ENCODE measurements at regions not wholly inside any gene's neighbourhood (a gene's known extent, or its start where the extent isn't known, plus 50 kb on each side); places are given as distances from the start of the nearest gene placed in this dataset.
A peak's percentile ranks its signal among the peaks of the same experiment; 100 is the strongest.

GRCh38 chr2:228798458-228799207 lies 472.5 kb downstream of the PID1 start:
- no peak for TF ChIP-seq POLR2AphosphoS5 (IDR thresholded peaks at IDR 0.05)
- TF ChIP-seq EP300 (IDR thresholded peaks at IDR 0.05), result no peak
- TF ChIP-seq, protein P1, sequence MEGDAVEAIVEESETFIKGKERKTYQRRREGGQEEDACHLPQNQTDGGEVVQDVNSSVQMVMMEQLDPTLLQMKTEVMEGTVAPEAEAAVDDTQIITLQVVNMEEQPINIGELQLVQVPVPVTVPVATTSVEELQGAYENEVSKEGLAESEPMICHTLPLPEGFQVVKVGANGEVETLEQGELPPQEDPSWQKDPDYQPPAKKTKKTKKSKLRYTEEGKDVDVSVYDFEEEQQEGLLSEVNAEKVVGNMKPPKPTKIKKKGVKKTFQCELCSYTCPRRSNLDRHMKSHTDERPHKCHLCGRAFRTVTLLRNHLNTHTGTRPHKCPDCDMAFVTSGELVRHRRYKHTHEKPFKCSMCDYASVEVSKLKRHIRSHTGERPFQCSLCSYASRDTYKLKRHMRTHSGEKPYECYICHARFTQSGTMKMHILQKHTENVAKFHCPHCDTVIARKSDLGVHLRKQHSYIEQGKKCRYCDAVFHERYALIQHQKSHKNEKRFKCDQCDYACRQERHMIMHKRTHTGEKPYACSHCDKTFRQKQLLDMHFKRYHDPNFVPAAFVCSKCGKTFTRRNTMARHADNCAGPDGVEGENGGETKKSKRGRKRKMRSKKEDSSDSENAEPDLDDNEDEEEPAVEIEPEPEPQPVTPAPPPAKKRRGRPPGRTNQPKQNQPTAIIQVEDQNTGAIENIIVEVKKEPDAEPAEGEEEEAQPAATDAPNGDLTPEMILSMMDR (IDR thresholded peaks at IDR 0.05), result no peak
- TF ChIP-seq POLR2A (IDR thresholded peaks at IDR 0.05), result no peak
- ATAC-seq (ENCODE audit: low FRiP score in 2 of 2) (no peak), DNase-seq (no peak)
- no peak overlapping the region for H3K4me3 ChIP-seq
- no peaks in the 10 kb centered on the region for H3K36me3 ChIP-seq
- H3K27me3 ChIP-seq, result no peaks in the 10 kb centered on the region
- 79 to 83% methylated on average over 11 of the region's 11 CpGs for WGBS, 2 donors
- H3K4me1 ChIP-seq, result no peaks in the 10 kb centered on the region
- H3K9me3 ChIP-seq, result no peaks in the 10 kb centered on the region
- no peak overlapping the region for H3K27ac ChIP-seq

- TF ChIP-seq, protein P1 (IDR thresholded peaks at IDR 0.05), result no peak
- TF ChIP-seq POLR2A (IDR thresholded peaks at IDR 0.05), result no peak
- ATAC-seq (ENCODE audit: low FRiP score in 2 of 2) (no peak), DNase-seq (no peak)
- no peaks in the 10 kb centered on the region for H3K9me3 ChIP-seq
- H3K27ac ChIP-seq, result no peak overlapping the region
- no peaks in the 10 kb centered on the region for H3K27me3 ChIP-seq
- no peak overlapping the region for H3K4me3 ChIP-seq
- H3K4me1 ChIP-seq, result no peaks in the 10 kb centered on the region
- no peaks in the 10 kb centered on the region for H3K36me3 ChIP-seq
- WGBS, 2 donors, result 71 to 86% methylated on average over 2 of the region's 2 CpGs
Observed at GRCh38 chr2:228796386-228796785, 474.7 kb downstream of the PID1 start.

DNA sequence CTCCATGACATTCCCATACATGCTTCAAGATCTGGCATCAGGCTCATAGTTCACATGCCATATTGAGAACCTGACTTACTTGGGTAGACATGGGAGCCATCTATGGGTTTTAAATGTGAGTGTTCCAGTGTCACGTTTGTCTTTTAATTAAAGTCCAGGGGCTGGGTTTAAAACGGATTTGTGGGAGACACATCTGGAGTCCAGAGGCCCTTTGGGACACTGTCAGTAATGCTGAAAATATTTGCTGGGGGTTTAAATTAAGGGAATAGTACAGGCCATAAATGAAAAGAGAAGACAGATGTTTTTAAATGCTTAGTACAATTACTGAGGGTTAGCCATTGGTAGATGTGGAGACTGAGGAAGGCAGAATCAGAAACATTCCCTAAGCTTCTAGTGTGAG lies 478.0 kb downstream of the PID1 start:
- ATAC-seq (ENCODE audit: low FRiP score in 2 of 2) (no peak), DNase-seq (no peak)
- Histone ChIP-seq H3K9me3 (no peaks in the 10 kb centered on the region), H3K4me3 (no peak overlapping the region), H3K36me3 (no peaks in the 10 kb centered on the region), H3K27me3 (no peaks in the 10 kb centered on the region), H3K27ac (no peak overlapping the region), H3K4me1 (no peaks in the 10 kb centered on the region)
- WGBS, 2 donors, result 61 to 78% methylated on average over 2 of the region's 2 CpGs
- TF ChIP-seq POLR2A (IDR thresholded peaks at IDR 0.05) (no peak), POLR2AphosphoS5 (IDR thresholded peaks at IDR 0.05) (no peak), EP300 (IDR thresholded peaks at IDR 0.05) (no peak)
- TF ChIP-seq, protein P1 (IDR thresholded peaks at IDR 0.05), result no peak

- no peaks in the 10 kb centered on the region for H3K36me3 ChIP-seq
- no peaks in the 10 kb centered on the region for H3K27me3 ChIP-seq
- 51 to 59% methylated on average over 6 of the region's 6 CpGs for WGBS, 2 donors
- TF ChIP-seq POLR2A (IDR thresholded peaks at IDR 0.05), result no peak
- TF ChIP-seq POLR2AphosphoS5 (IDR thresholded peaks at IDR 0.05), result no peak
- TF ChIP-seq, protein P1 (IDR thresholded peaks at IDR 0.05), result no peak
- TF ChIP-seq EP300 (IDR thresholded peaks at IDR 0.05), result no peak
- H3K4me3 ChIP-seq, result no peak overlapping the region
- ATAC-seq (ENCODE audit: low FRiP score in 2 of 2), result peak in 1 of 2 donors; percentile 38
- no peak for DNase-seq
- no peak overlapping the region for H3K27ac ChIP-seq
- H3K4me1 ChIP-seq, result peaks cover 0 to 4% (median 0%) of the 10 kb centered on the region in 4 donors
- no peaks in the 10 kb centered on the region for H3K9me3 ChIP-seq
Observed at GRCh38 chr2:228786901-228787300, 484.2 kb downstream of the PID1 start.

DNA sequence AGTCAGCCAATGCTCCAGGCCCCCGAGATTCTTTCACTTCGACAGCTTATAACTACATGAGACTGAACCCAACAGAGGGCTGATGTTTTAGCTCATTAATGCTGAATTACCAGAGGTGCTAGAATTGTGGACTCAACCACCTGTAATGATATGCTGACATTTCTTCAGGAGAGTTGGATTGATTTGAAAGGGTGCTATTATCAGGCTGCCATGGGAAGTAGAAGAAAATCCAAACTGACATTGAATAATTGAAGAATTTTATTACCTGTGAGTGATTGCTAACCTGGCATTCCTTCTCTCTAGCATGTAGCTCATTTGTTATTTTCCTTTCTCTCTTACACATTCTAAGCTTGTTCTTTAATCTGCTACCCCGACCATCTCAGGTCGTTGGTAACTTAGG lies 488.8 kb downstream of the PID1 start:
- Histone ChIP-seq H3K27ac (no peak overlapping the region), H3K36me3 (no peaks in the 10 kb centered on the region), H3K27me3 (no peaks in the 10 kb centered on the region), H3K4me1 (peaks cover 0 to under 1% (median 0%) of the 10 kb centered on the region in 4 donors), H3K9me3 (no peaks in the 10 kb centered on the region), H3K4me3 (no peak overlapping the region)
- DNase-seq, result no peak
- no peak for ATAC-seq (ENCODE audit: low FRiP score in 2 of 2)
- 77 to 83% methylated on average over 4 of the region's 4 CpGs for WGBS, 2 donors
- TF ChIP-seq POLR2A (IDR thresholded peaks at IDR 0.05), result no peak
- TF ChIP-seq EP300 (IDR thresholded peaks at IDR 0.05), result no peak
- TF ChIP-seq, protein P1 (IDR thresholded peaks at IDR 0.05), result no peak
- no peak for TF ChIP-seq POLR2AphosphoS5 (IDR thresholded peaks at IDR 0.05)
